CD4-positive, alpha-beta T cell treated with Interleukin-17A for 1 hour (primary cell): ENCODE measurements at regions not wholly inside any gene's neighbourhood (a gene's known extent, or its start where the extent isn't known, plus 50 kb on each side); places are given as distances from the start of the nearest gene placed in this dataset.
"Not testable (repeated sequence)": the region's sequence is repeated elsewhere in the genome, so short reads cannot be mapped to it uniquely, and the experiment has no call there.

Experiments
- DNase-seq: peaks from one replicate; pipeline ENCODE4 v3.0.0-alpha.2; 2020

- no peak for DNase-seq
Observed at GRCh38 chr4:114383721-114384120, 214.9 kb upstream of the UGT8 start.

DNA sequence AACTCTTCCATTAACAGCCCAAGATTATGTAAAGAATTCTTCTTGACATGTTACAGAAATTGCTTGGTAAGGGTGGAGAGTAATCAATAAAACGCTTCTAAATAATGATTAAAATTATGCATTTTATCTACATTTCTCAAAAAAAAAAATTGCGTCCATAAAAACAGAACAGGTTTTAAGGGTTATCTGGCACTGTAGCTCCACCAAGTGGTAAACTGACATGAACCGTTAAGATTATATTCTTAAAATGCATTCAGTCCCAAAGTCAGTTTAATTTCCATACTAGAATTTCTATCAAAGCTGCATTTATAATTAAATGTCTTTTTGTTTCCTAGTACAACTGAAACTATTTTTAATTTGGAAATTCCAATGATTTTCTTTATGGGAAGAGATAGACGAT is 214.0 kb upstream of the UGT8 start:
- peak; percentile 19 for DNase-seq

GRCh38 chr4:114385195-114385985 is 213.2 kb upstream of the UGT8 start:
- DNase-seq, result no peak

GRCh38 chr4:114386637-114387233 is 211.9 kb upstream of the UGT8 start:
- peak; percentile 38 for DNase-seq

DNA sequence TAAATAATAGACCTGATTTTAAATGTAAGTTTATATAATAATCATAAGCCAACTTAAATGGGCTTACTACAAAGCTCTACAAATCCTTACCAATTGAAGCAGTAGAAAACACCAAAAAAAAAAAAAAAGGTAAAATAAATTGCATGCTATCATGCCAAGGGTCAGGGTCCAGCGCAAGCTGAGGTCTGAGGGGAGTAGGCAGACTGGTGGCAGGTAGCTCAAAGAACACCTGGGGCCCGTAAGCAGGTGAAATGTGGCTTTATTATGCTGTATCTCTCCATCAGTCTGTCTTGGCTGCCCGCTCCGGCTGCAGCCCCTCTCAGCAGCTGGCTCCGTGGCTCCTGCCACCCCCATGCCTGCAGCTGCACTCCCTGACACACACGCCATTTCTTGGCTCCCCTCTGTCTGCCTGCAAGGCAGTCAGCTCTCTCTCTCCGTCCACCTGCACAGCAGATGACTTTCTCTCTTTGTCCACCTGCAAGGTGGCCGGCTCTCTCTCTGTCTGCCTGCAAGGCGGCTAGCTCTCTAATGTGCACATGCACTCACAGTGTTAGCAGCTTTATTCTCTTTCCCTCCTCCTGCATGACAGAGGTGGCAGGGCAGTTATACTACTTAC is 209.4 kb upstream of the UGT8 start:
- no peak for DNase-seq

DNA sequence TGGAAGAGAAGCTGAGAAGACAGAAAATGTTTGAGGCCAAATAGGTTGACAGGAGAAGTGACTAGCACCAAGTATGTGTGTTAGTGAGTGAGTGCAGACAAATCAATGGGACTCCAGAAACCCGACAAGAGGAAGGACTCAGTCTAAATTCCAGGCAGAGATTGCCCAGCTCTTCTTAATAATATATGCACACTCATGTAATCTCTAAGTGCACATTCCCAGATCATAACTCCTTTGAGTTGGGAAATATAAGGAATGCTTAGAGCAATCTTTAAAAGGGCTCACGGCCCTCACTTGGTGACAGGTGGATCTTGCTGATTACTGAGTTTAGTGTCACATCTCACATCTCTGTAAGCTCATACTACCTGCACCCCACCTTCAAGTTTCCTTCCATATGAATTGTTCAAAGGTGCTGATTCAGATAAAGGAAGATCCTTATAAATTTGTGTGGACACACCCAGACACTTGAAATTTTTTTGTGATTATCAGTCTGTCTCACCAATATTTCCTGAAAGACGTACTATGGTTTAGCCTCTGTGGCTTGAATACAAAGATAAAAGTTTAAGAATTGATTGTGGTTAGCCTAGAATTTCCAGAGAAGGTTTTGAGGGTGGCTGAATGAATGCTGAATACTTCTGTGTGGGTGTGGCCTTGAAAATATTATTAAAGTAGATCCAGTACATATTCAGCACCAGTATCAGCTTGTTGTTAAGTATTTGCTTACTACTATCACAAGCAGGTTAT is 205.1 kb upstream of the UGT8 start:
- no peak for DNase-seq

DNA sequence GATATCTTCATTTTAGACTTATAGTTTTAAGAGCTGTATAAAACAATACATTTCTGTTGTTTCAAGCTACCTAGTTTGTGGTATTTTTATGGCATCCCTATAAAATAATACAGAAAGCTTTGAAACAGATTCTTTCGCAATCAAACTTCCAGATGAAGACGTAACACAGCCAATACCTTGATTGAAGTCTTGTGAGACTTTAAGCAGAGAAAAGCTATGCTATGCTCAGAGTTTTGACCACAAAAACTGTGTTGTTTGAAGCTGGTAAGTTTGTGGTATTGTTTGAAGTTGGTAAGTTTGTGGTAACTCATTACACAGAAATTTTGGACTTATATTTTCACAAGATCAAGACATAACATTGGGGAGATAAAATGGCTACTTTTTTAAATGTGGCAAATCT is 201.8 kb upstream of the UGT8 start:
- DNase-seq, result no peak

GRCh38 chr4:114398410-114398809 is 200.2 kb upstream of the UGT8 start:
- no peak for DNase-seq

- DNase-seq, result no peak
Observed at GRCh38 chr4:114399105-114399504, 199.5 kb upstream of the UGT8 start.

DNA sequence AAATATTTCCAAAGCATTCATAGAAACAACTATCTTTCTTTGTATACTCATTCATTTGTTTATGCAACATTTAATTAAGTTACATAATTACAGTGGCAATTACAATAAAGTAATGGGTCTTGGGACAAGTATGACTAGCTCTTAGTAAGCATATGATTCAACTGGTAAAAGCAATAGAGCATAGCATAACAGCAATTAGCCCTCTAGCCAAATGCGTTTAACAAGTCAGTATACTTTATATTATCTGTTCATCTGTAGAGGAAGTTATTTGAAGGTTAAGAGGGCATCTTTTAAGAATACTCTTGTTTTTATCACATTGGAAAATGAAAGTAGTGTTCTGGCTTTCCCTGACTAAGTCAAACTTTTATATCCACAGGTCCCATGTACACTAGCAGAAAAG is 198.1 kb upstream of the UGT8 start:
- DNase-seq, result no peak

DNA sequence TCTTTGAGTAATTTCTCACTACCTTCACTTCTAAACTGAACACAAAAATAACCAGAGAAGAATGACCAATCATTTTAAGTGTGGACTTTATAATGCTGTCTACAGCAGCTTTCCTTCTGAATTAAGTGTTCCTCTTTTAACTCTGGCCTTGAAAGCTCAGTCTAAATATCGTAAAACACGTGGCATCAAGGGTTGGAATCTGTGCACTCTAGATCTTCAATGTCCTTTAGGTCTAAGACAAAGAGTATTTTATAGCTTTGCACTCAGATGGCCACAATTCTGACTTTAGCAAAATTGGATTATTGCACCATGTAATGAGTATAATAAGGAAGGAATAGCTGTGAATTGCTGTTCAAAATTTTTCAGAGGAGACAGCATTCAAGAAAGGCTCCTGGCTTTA is 197.1 kb upstream of the UGT8 start:
- DNase-seq, result no peak

DNA sequence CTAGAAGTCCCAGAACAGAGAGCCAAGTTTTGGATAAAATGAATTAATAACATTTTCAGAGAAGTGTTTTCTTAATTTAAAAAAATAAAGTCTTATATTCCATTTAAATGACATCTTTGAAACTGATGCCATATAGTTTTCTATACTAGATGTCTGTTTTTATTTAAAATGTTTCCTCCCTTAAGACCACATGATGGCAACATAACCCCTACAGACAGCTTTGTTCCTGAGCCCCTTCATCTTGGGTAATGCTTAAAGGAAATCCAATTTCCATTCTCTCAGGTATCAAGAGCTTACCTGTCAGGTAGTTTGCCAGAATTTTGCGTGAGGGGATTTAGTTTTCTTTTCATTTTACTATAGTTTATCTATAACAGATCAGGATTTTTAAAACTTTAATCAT is 181.4 kb upstream of the UGT8 start:
- DNase-seq, result no peak

DNA sequence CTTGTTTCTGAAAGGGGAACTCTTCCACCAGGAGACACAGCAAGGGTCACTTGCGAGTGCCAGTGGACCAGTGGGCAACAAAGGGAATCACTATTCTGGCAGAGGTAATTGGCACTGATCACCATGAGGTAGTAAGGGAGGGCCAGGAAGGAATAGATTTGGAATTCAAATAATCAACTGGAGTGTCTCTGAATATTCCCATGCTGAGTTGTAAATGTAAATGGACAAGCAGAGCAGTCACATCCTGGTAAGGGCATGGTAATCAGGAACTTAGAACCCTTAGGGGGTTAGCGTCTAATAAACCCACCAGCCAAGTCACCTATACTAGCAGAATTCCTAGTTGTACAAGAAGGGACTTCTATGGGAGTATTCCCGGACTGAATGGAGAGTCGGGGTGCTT is 178.5 kb upstream of the UGT8 start:
- no peak for DNase-seq

- no peak for DNase-seq
Observed at GRCh38 chr4:114423582-114423981, 175.0 kb upstream of the UGT8 start.

DNA sequence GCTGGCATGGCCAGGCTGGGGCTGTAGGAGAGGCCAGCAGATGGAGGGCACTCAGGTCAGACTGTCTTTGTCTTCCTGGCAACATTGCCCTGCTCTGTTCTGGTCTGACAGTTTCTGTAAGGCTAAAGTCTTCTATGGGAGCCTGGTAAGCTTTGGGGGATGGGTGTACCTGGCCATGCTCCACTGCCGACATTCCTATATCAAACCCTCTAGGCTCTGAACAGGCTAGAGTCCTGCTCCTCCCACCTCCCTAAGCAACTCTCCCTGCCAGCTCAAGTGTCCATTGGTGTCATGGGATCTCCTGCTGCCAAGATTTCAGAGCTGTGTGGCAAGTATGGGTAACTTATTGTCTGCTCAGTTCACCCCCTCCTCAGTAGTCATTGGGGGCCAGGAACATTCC is 163.5 kb upstream of the UGT8 start:
- DNase-seq, result no peak

GRCh38 chr4:114442856-114443255 is 155.8 kb upstream of the UGT8 start:
- no peak for DNase-seq

- DNase-seq, result no peak
Observed at GRCh38 chr4:114444211-114444610, 154.4 kb upstream of the UGT8 start.

GRCh38 chr4:114447963-114448516 is 150.6 kb upstream of the UGT8 start:
- DNase-seq, result not testable (repeated sequence)

- DNase-seq, result no peak
Observed at GRCh38 chr4:114458728-114459127, 139.9 kb upstream of the UGT8 start.

GRCh38 chr4:114464726-114465272 is 133.8 kb upstream of the UGT8 start:
- peak; percentile 0 for DNase-seq

DNA sequence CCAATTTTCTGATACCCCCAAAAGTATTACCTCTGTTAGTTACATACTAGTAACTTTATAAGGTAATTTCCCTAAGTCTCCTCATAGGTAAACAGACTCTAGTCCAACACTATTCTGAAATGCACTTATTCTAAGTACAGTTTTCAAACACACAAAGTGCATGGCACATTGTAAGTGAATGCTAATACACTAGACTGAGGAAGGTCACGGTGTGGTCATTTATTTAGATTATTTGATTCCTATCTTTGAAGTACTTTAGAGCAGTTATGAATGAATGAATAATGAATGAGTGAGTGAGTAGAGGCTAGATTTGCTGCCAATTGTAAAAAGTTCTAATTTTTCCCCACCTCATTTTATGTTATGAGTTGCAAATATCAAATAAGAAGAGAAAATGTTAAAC is 132.8 kb upstream of the UGT8 start:
- no peak for DNase-seq

GRCh38 chr4:114466299-114466698 is 132.3 kb upstream of the UGT8 start:
- no peak for DNase-seq
